ENCODE measurements at regions not wholly inside any gene's neighbourhood (a gene's known extent, or its start where the extent isn't known, plus 50 kb on each side); places are given as distances from the start of the nearest gene placed in this dataset.
"Not testable (repeated sequence)": the region's sequence is repeated elsewhere in the genome, so short reads cannot be mapped to it uniquely, and the experiment has no call there.

DNA sequence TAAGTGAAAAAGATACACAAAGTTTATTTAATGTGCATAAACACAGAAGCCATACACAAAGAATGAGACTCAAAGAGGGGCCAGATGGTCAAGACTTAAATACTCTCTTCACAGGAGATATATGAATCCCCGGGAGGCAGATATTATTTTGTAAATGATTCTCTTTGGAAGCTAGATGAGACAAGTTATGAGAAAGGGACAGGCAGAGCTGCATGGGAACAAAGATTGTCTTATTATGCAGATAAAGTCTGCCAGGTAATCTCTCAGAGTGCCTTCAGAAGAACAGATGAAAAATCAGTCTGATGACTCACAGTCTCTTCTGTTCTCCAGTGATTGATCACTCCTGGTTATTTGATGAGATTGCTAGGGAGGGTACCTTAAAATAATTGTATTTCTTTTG, 89.0 kb downstream of the NAF1 start:
- in situ Hi-C loops (cut with HindIII; ENCODE audit: low sequenced_read_pairs) = no loop called here

DNA sequence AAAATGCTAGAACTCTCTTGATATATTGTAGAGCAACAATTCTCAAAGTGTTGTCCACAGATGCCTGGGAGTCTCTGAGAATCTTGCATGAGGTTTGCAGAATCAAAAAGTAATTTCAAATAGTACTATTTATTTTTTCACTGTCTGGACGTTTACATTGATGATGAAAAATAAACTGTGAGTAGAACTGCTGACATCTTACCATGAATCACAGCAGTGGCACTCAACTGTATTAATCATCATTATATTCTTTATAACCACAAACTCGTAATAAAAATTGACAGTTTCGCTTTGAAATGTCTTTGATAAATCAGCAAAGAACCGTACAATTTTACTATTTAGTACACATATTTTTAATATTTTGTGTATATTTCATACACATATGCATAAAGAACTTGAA, 94.5 kb downstream of the NAF1 start:
- no peak for DNase-seq (ENCODE audit: low spot score)
- in situ Hi-C loops (cut with HindIII; ENCODE audit: low sequenced_read_pairs) = no loop called here

More for the DNA sequence above, 89.0 kb downstream of the NAF1 start:
- no peak for DNase-seq (ENCODE audit: low spot score)

DNA sequence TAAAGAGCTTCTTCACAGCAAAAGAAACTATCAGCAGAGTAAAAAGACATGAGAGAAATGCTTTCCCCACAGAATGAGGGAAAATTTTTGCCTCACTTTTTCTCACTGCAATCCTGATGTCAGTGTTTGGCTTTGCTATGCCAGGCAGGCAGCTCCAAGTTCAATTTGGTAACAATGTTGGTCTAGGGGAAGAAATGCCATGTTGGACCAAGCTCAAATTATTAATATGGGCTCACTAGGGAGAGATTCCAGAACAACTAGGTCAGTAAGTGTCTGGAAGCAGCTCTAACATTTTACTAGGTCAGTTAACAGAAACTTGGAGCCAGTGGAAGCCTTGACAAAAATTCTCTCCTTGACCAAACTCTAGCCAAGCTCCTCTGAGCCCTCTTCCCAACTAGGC, 95.4 kb downstream of the NAF1 start:
- DNase-seq (ENCODE audit: low spot score) = no peak
- in situ Hi-C loops (cut with HindIII; ENCODE audit: low sequenced_read_pairs) = no loop called here

DNA sequence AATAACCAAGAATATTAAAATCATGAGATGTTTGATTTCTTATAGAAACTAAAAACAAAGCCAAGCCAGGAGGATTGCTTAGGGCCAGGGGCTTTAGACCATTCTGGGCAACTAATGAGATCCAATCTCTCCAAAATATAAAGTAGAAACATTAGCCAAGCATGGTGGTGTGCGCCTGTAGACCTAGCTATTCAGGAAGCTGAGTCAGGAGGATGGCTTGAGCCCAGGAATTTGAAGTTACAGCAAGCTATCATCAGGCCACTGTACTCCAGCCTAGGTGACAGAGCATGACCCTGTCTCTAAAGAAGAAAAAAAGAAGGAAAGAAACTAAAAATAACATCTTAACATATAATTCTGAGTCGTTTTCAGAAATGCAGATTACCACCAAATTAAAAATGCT, 96.7 kb downstream of the NAF1 start:
- in situ Hi-C loops (cut with HindIII; ENCODE audit: low sequenced_read_pairs) = no loop called here
- no peak for DNase-seq (ENCODE audit: low spot score)

DNA sequence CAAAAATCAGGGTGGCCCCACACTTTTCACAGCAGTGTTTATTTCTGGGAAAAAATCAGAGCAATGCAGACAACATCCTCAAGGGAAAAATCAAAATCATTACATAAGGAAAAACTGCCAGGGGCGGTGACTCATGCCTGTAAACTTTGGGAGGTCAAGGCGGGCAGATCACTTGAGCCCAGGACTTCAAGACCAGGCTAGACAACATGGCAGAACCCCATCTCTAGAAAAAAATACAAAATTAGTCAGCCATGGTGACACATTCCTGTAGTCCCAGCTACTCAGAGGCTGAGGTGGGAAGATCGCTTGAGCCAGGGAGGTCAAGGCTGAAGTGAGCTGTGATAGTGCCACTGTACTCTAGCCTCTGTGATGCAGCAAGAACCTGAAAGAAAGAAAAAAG, 102.8 kb downstream of the NAF1 start:
- no peak for DNase-seq (ENCODE audit: low spot score)
- in situ Hi-C loops (cut with HindIII; ENCODE audit: low sequenced_read_pairs) = no loop called here

DNA sequence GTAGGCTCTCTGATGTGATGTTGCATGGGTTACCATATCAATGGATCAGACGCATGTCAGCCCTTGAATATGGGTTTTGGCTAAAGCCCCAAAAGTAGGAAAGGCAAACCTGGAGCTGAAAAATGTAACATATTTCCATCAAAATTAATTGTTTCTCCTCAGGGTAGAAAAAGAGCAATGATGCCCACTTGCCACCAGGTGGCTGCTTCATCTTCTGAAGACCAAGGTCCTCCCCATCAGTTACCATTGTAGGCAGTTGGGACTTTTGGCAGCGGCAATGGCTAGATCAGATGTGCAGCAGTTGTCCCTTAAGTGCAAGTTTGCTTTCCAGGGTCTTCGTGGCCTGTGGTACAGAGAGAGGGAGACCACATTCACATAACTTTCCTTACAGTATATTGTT, 118.2 kb downstream of the NAF1 start:
- in situ Hi-C loops (cut with HindIII; ENCODE audit: low sequenced_read_pairs) = no loop called here
- DNase-seq (ENCODE audit: low spot score) = no peak

DNA sequence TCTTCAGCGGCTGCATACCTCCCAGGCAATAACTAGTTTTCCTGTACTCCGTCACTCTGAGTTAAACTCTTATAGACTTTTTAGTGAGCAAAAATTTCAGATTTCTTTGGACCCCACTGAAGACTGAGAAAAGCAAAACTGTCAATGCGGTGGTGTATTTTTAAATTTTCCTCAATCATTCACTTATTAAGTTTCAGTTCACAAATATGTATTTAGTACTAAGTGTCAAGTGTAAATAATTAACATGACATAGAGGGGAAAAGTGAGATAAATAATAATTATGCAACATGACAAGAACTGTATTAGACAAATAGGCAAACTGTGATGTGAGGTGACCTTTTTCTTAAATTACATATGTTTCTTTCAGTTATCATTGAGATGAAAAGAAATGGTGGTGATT, 124.4 kb downstream of the NAF1 start:
- in situ Hi-C loops (cut with HindIII; ENCODE audit: low sequenced_read_pairs) = no loop called here
- no peak for DNase-seq (ENCODE audit: low spot score)

DNA sequence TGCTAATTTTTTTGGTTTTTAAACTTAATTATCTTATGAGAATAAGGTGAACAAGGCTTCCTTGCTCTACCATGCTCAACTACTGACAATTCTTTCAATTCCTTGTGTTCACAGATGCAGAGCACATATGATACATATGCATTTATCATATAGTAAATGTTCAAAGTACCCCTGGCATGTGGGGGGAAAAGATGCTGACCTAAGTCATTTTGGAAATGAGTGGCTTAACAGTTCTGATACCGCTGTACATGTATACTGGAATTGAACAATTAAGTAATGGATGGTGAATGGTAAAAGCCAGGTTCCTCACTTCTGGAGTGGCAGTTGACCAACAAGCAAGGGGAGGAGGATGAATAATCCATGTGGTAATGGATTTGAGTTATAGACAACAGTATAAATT, 149.6 kb downstream of the NAF1 start:
- in situ Hi-C loops (cut with HindIII; ENCODE audit: low sequenced_read_pairs) = no loop called here

DNA sequence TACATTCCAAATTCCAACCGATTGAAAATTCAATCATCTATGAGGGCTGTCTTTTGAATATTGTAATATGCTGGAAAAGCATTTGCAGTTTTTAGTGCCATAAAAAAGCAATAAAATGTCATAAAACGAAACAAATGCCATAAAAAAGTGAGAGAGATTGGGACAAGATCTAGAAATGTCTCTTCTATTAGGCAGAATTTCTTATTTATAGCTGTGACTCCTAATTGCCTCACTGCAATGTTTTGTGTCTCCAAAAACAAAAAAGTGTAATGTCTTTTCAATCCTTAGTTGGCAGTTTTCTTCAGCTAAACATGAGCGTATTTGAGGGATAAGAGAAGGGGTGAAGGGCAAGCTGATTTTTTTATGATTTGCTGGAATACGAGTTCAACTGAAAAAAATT, 153.9 kb downstream of the NAF1 start:
- DNase-seq (ENCODE audit: low spot score) = no peak
- in situ Hi-C loops (cut with HindIII; ENCODE audit: low sequenced_read_pairs) = no loop called here

More for the DNA sequence above, 149.6 kb downstream of the NAF1 start:
- DNase-seq (ENCODE audit: low spot score) = no peak

DNA sequence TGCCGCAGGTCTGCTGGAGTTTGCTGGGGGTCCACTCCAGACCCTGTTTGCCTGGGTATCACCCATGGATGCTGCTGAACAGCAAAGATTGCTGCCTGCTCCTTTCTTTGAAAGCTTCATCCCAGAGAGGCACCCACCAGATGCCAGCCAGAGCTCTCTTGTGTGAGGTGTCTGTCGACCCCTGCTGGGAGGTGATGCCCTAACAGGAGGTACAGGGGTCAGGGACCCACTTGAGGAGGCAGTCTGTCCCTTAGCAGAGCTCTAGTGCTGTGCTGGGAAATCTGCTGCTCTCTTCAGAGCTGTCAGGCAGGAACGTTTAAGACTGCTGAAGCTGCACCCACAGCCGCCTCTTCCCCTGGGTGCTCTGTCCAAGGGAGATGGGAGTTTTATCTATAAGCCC, 162.7 kb downstream of the NAF1 start:
- no peak for DNase-seq (ENCODE audit: low spot score)
- in situ Hi-C loops (cut with HindIII; ENCODE audit: low sequenced_read_pairs) = no loop called here

DNA sequence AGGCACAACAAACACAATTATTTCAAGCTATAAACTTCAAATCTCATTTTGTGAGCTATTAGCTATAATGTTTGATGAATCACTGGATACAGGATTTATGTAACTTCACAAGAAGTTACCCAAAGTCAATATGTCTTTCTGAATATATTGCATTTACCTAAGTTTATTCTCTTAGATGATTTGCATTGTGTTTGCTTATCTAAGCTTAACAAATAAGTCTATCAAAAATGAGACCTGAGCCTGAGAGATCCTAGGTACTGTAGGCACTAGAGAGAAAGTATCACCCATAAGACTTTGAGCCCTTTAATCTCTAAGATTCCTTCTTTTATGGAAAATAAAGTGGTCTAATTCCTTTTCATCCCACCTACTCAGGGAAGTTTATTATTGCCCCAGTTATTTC, 178.2 kb downstream of the NAF1 start:
- in situ Hi-C loops (cut with HindIII; ENCODE audit: low sequenced_read_pairs) = no loop called here
- DNase-seq (ENCODE audit: low spot score) = no peak

DNA sequence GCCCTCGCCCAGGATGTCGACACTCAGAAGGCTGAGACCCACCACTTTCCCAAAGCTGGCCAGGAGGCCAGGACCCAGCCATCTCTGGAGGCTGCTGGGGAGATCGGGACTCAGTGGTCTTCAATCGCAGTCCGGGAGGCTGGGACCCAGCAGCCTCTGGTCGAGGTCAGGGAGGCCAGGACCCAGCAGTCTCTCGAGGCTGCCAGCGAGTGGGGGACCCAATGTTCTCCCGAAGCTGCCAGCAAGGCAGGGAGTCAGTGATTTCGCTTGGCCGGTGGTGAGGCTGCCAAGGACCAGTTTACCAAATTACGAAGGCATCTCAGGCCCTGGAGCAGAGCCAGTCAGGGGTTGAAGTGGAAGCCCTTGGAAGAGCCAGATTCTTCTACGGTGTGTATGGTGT, 181.6 kb downstream of the NAF1 start:
- in situ Hi-C loops (cut with HindIII; ENCODE audit: low sequenced_read_pairs) = no loop called here
- no peak for DNase-seq (ENCODE audit: low spot score)

DNA sequence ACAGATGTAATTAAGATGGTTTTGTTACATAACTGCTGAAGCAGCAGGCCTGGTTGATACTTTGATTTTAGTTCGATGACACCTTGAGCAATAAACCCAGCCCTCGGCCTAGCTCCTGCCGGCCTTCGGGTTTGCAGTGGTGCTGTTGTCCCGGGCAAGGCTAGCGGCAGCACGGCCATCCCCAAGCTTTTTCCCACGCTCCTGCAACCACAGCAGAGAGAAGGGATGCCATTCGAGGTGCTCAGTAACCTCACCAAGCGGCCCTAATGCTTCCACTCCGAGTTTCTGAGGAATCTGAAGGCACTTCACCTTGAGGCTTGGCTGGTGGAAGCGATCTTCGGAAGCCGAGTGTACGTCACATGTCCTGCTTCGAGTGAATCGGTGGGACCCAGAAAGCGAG, 182.1 kb downstream of the NAF1 start:
- in situ Hi-C loops (cut with HindIII; ENCODE audit: low sequenced_read_pairs) = no loop called here

DNA sequence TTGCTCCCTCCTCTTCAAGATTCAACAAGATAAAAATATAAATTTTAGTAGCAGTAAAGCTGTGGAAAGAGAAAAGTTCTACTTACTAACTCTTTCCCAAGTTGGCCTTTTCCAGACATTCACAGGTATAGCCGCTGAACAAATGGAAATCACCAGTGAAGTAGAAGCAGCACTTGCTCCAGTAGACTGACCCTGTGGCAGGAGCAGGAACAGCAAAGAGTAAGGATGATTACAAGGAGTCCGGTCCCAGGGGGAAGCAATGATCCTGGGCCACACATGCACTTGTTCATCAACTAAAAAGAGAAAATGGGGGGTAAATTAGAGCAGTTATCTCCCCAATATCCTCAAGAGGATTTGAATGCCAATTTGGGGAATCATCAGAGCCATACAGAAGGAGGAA, 184.9 kb downstream of the NAF1 start:
- in situ Hi-C loops (cut with HindIII; ENCODE audit: low sequenced_read_pairs) = no loop called here

More for the DNA sequence above, 182.1 kb downstream of the NAF1 start:
- no peak for DNase-seq (ENCODE audit: low spot score)

DNA sequence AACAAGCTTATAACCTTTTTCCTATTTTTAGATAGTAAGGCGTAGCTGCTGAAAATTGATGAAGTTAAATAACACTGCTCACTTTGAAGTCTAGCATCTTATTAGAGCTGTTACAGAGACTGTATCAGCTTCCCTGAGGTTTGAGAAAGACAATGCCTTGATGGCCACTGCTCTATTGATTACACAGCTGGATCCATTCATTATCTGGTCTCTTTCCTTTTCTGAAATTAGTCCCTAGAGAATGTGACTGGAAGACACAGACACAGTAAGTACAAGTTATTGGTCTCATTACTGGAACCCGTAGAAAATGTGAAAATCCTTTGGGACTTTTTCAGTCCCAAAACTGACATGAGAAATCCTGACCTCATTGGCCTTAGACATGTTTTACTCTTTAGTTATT, 188.3 kb downstream of the NAF1 start:
- no peak for DNase-seq (ENCODE audit: low spot score)
- in situ Hi-C loops (cut with HindIII; ENCODE audit: low sequenced_read_pairs) = no loop called here

More for the DNA sequence above, 184.9 kb downstream of the NAF1 start:
- no peak for DNase-seq (ENCODE audit: low spot score)

DNA sequence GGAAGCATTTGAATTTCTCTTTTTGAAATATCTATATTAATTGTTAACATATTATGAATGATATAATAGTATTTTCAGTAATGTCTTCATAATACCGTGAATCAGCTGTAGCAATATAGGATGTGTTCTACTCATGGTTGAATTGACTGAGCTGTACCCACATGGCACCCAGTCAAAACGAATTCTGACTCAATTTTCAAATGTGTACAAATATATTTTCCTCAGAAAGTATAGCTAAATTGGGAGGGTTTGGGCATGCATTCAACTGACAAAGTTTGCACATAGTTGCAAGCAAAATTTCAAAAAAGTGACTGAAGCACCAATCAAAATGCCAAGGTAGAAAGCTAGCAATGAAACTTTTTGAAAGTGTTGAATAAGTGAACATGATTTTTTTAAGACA, 188.9 kb downstream of the NAF1 start:
- DNase-seq (ENCODE audit: low spot score) = no peak
- in situ Hi-C loops (cut with HindIII; ENCODE audit: low sequenced_read_pairs) = no loop called here

DNA sequence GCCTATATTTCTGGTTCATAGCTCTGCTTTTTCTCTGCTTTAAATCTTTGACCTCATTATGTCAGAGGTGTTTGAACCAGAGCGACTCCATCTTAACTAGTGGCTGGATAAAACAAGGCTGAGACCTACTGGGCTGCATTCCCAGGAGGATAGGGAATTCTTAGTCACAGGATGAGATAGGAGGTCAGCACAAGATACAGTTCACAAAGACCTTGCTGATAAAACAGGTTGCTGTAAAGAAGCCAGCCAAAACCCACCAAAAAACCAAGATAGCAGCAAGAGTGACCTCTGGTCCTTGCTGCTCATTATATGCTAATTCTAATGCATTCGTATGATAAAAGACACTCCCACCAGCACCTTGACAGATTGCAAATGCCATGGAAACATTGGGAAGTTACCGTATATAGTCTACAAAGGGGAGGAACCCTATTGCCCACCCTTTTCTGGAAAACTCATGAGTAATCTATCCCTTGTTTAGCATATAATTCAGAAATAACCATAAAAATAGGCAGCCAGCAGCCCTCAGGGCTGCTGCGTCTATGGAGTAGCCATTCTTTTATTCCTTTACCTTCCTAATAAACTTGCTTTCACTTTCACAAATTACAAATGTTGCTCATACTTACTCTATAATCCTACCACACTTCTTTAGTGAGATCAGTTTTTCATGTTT, 193.9 kb downstream of the NAF1 start:
- in situ Hi-C loops (cut with HindIII; ENCODE audit: low sequenced_read_pairs) = no loop called here
- DNase-seq (ENCODE audit: low spot score) = no peak

DNA sequence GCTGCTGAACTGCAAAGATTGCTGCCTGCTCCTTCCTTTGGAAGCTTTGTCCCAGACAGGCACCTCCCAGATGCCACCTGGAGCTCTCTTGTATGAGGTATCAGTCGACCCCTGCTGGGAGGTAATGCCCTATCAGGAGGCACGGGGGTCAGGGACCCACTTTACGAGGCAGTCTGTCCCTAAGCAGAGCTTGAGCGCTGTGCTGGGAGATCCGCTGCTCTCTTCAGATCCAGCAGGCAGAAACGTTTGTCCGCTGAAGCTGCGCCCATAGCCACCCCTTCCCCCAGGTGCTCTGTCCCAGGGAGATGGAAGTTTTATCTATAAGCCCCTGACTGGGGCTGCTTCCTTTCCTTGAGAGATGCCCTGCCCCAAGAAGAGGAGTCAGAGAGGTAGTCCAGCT, 197.5 kb downstream of the NAF1 start:
- no peak for DNase-seq (ENCODE audit: low spot score)
- in situ Hi-C loops (cut with HindIII; ENCODE audit: low sequenced_read_pairs) = no loop called here

DNA sequence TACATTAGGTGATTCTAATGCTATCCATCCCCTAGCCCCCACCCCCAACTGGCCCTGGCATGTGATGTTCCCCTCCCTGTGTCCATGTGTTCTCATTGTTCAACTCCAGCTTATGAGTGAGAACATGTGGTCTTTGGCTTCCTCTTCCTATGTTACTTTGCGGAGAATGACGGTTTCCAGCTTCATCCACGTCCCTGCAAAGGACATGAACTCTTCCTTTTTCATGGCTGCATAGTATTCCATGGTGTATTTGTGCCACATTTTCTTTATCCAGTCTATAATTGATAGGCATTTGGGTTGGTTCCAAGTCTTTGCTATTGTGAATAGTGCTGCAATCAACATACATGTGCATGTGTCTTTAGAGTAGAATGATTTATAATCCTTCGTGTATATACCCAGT, 200.7 kb downstream of the NAF1 start:
- DNase-seq (ENCODE audit: low spot score); in situ Hi-C loops (cut with HindIII; ENCODE audit: low sequenced_read_pairs): not testable (repeated sequence)

DNA sequence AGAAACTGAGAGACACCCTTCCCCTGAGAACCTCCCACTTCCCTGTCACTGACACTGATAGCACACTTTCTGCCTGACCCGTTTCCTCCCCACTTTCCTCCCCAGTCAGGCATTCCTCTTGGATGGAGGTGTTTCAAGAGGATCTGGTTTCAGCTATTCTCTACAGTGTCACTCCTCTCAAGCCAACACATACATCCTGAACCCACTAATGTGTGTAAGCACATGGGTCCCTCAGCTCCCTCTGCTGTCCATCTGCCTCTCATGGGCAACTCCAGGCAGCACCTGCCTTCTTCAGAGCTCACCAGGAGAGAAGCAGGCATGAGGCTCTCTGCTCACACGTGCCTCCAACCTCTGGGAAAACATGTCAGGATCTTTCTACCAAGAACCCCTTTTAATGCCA, 207.6 kb downstream of the NAF1 start:
- in situ Hi-C loops (cut with HindIII; ENCODE audit: low sequenced_read_pairs) = no loop called here
- no peak for DNase-seq (ENCODE audit: low spot score)

DNA sequence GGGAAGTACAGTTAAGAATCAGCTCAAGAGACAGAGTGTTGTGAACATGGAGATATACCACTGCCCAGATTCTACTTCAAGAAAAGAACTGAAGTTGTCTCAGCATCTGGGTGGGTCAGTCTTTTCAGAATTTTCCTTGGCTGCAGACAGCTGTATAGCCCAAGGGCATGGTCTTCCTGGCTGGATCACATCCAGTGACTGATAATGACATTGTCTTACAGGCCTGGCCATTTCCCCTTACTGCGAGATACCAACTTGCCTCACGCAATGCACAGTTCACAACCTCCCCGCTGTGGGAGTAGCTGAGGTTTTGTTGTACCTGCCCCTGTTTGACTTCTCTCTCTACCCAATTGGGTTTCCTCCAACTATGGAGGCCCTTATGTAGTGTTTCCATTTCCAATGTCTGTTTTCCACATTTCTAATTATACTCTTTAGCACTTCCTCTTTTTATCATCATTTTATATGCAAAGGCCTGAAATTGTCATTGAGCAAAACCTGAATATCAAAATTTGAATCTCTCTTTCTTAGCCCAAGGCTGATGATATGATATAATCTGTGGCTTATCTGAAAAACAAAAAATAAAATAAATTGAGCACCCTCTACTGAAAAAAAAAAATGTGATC, 209.1 kb downstream of the NAF1 start:
- in situ Hi-C loops (cut with HindIII; ENCODE audit: low sequenced_read_pairs) = no loop called here
- DNase-seq (ENCODE audit: low spot score) = no peak

Measured in G401 (cell line).